Lung (tissue), 11 donors: ENCODE measurements at regions not wholly inside any gene's neighbourhood (a gene's known extent, or its start where the extent isn't known, plus 50 kb on each side); places are given as distances from the start of the nearest gene placed in this dataset.
"Not testable (repeated sequence)": the region's sequence is repeated elsewhere in the genome, so short reads cannot be mapped to it uniquely, and the experiment has no call there.

Experiments used
- ATAC-seq: fragments of 200-7000 bp; cut with Tn5 transposase; one replicate; pipeline ENCODE4 v1.9.1; 2020; ENCODE audit warnings: moderate number of reproducible peaks; ENCODE audit not compliant: insufficient read depth, low FRiP score
- DNase-seq, 3 donors: peaks; one replicate each; pipeline ENCODE4 v3.0.0-alpha.2; 2013 to 2017
- H3K27ac ChIP-seq, 2 donors: one replicate each; pipeline ENCODE4 v1.5.1; 2013; ENCODE audit warnings: mild to moderate bottlenecking in 2 of 2, moderate library complexity in 2 of 2, control low read depth in 1 of 2, inconsistent platforms in 1 of 2, low read depth in 1 of 2, low read length in 1 of 2
- H3K27me3 ChIP-seq, 3 donors: one replicate each; pipeline ENCODE4 v1.5.1; 2013; ENCODE audit warnings: low read length in 2 of 3; ENCODE audit not compliant: control insufficient read depth in 3 of 3, insufficient read depth in 3 of 3
- H3K36me3 ChIP-seq, 4 donors: one replicate each; pipeline ENCODE4 v1.5.1; 2013; ENCODE audit warnings: low read length in 4 of 4, mild to moderate bottlenecking in 1 of 4, moderate library complexity in 1 of 4; ENCODE audit not compliant: control insufficient read depth in 4 of 4, insufficient read depth in 4 of 4
- H3K4me1 ChIP-seq, 5 donors: one replicate each; pipeline ENCODE4 v1.5.1; 2013; ENCODE audit warnings: low read length in 5 of 5, mild to moderate bottlenecking in 2 of 5, moderate library complexity in 1 of 5; ENCODE audit not compliant: control insufficient read depth in 5 of 5, insufficient read depth in 5 of 5
- H3K4me3 ChIP-seq: one replicate; pipeline ENCODE4 v1.5.1; 2013; ENCODE audit warnings: mild to moderate bottlenecking, control low read depth, moderate library complexity
- H3K9ac ChIP-seq, 2 donors: one replicate each; pipeline ENCODE4 v1.5.1; 2013; ENCODE audit warnings: low read length in 2 of 2, control low read depth in 1 of 2; ENCODE audit not compliant: insufficient read depth in 1 of 2
- H3K9me3 ChIP-seq, 4 donors: one replicate each; pipeline ENCODE4 v1.5.1; 2013; ENCODE audit warnings: low read length in 3 of 4, mild to moderate bottlenecking in 1 of 4, moderate library complexity in 1 of 4; ENCODE audit not compliant: control insufficient read depth in 4 of 4, insufficient read depth in 3 of 4
- CTCF ChIP-seq: IDR thresholded peaks from 2 replicates; pipeline ENCODE4 v1.5.1; 2012; ENCODE audit warnings: mild to moderate bottlenecking; ENCODE audit errors: control extremely low read depth, extremely low read depth
- WGBS, 2 donors: extraction: QIAGEN DNeasy Blood & Tissue Kit; methylation state at CpG; one replicate each; pipeline ENCODE4 v1.1.7; 2013; 5-methylcytosine and 5-hydroxymethylcytosine counted together
- donor health status: control.
- donor health status: control.
- donor health status: Bipolar disorder and iron deficiency.
- donor health status: healthy.
- donor health status: DM: yes; HTN: yes; CAD: no.

GRCh38 chr18:42365591-42365990 lies 410.6 kb downstream of the PIK3C3 start:
- H3K9ac ChIP-seq: no peak overlapping the region
- no peaks in the 10 kb centered on the region for H3K9me3 ChIP-seq
- H3K36me3 ChIP-seq: no peaks in the 10 kb centered on the region
- ATAC-seq (no peak), DNase-seq (no peak)
- no peaks in the 10 kb centered on the region for H3K27me3 ChIP-seq
- WGBS, 2 donors: 56 to 63% methylated on average over 1 of the region's 1 CpG
- no peak overlapping the region for H3K4me3 ChIP-seq
- no peak overlapping the region for H3K27ac ChIP-seq
- no peaks in the 10 kb centered on the region for H3K4me1 ChIP-seq
- TF ChIP-seq CTCF: no peak

- Histone ChIP-seq H3K9ac (no peak overlapping the region), H3K4me1 (no peaks in the 10 kb centered on the region), H3K9me3 (no peaks in the 10 kb centered on the region), H3K4me3 (no peak overlapping the region), H3K27me3 (no peaks in the 10 kb centered on the region), H3K27ac (no peak overlapping the region), H3K36me3 (no peaks in the 10 kb centered on the region)
- DNase-seq (peak in 1 of 3 donors; percentile 2), ATAC-seq (no peak)
- no peak for TF ChIP-seq CTCF
- WGBS, 2 donors: 83% methylated on average over 1 of the region's 1 CpG
Measured at GRCh38 chr18:42373584-42373983, 418.6 kb downstream of the PIK3C3 start.

- Histone ChIP-seq H3K4me1 (no peaks in the 10 kb centered on the region), H3K4me3 (no peak overlapping the region), H3K36me3 (no peaks in the 10 kb centered on the region), H3K9me3 (no peaks in the 10 kb centered on the region), H3K9ac (no peak overlapping the region), H3K27me3 (no peaks in the 10 kb centered on the region), H3K27ac (no peak overlapping the region)
- ATAC-seq (no peak), DNase-seq (no peak)
- TF ChIP-seq CTCF: no peak
Measured at GRCh38 chr18:42374961-42375360, 419.9 kb downstream of the PIK3C3 start.

- H3K4me1 ChIP-seq, H3K27ac ChIP-seq, H3K9ac ChIP-seq, ATAC-seq, DNase-seq, H3K9me3 ChIP-seq, H3K27me3 ChIP-seq, H3K36me3 ChIP-seq, H3K4me3 ChIP-seq: not testable (repeated sequence)
- 62 to 78% methylated on average over 1 of the region's 1 CpG for WGBS, 2 donors
Measured at GRCh38 chr18:42378854-42379253, 423.8 kb downstream of the PIK3C3 start.

- H3K9me3 ChIP-seq, H3K36me3 ChIP-seq, H3K27me3 ChIP-seq, H3K9ac ChIP-seq, H3K4me1 ChIP-seq, H3K4me3 ChIP-seq, DNase-seq, H3K27ac ChIP-seq, ATAC-seq: not testable (repeated sequence)
- 92% methylated on average over 8 of the region's 8 CpGs for WGBS, 2 donors
Measured at GRCh38 chr18:42381236-42381635, 426.2 kb downstream of the PIK3C3 start.
